Choroid plexus epithelial cell (primary cell): ENCODE measurements at regions not wholly inside any gene's neighbourhood (a gene's known extent, or its start where the extent isn't known, plus 50 kb on each side); places are given as distances from the start of the nearest gene placed in this dataset.

Experiments used
- DNase-seq: peaks from one replicate; pipeline ENCODE4 v3.0.0-alpha.2; 2010; ENCODE audit warnings: low read depth
- H3K4me3 ChIP-seq: 2 replicates; pipeline ENCODE4 v1.5.1; 2011; ENCODE audit warnings: low read depth, mild to moderate bottlenecking, control low read depth, low read length, moderate library complexity
- TF ChIP-seq, protein P1 (sequence below): conservative IDR thresholded peaks from 2 replicates; pipeline ENCODE4 v1.5.1; 2011; ENCODE audit warnings: low read depth, mild to moderate bottlenecking, control low read depth, inconsistent platforms, low read length, moderate library complexity

DNA sequence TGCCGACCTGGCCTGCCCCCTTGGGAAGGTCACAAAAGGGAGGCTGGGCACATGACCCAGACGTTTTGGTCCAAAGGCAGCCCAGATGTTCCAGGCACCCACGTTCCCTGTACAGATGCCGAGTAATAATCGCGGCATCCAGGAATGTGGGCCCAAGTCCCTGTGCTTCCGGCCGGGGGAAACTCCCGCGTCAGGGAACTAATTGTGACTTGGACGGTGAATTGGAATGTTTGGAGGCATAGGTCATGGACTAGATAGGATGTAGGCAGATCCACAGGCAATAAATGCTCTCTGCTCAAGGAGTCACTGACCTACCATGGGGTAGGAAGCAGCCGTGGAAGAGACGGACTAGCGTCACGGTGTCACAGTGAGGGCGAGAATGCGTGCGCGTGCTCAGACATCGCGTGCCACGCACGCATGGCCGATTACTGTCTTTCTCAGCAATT, 178.4 kb downstream of the DUSP10 start:
- TF ChIP-seq, protein P1, sequence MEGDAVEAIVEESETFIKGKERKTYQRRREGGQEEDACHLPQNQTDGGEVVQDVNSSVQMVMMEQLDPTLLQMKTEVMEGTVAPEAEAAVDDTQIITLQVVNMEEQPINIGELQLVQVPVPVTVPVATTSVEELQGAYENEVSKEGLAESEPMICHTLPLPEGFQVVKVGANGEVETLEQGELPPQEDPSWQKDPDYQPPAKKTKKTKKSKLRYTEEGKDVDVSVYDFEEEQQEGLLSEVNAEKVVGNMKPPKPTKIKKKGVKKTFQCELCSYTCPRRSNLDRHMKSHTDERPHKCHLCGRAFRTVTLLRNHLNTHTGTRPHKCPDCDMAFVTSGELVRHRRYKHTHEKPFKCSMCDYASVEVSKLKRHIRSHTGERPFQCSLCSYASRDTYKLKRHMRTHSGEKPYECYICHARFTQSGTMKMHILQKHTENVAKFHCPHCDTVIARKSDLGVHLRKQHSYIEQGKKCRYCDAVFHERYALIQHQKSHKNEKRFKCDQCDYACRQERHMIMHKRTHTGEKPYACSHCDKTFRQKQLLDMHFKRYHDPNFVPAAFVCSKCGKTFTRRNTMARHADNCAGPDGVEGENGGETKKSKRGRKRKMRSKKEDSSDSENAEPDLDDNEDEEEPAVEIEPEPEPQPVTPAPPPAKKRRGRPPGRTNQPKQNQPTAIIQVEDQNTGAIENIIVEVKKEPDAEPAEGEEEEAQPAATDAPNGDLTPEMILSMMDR: no peak
- no peak for DNase-seq

DNA sequence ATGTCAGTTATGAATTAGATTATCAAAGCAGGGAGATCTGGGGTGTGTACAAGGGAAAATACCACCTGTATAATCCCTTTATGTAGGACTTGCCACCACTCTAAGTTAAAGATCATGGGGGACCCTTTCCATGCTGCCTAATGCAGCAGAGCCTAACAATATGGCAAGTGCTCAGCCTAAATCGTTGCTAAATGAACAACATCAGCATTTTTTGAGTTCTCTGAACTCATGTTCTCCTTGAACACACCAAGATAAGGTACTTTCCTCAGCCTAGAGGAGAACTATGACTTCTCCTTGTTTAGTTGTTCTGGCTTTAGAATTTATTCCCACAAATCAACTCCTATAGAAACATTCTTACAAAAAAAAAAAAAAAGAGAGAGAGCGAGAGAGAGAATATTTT, 177.0 kb downstream of the DUSP10 start:
- DNase-seq: no peak
- no peak overlapping the region for H3K4me3 ChIP-seq
- TF ChIP-seq, protein P1: no peak

More for the DNA sequence above, 178.4 kb downstream of the DUSP10 start:
- no peak overlapping the region for H3K4me3 ChIP-seq

DNA sequence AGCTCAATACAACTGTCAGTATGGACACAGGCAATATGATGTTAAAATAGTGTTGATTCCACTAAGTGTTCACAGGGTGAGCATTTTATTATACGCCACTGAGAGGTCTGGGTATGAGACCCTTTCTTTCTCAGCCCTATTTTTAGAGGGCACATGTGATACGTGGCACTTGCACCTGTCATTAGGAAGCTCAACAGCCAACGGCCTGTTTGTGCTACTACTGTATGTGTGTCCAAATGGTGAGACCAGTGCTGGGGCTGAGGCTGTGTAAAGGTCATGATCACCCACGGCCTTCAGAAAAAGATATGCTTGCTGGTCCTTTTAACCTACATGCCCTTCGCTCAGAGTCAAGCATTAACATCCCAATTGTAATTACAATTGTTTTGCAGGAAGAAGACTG, 176.2 kb downstream of the DUSP10 start:
- no peak for DNase-seq
- H3K4me3 ChIP-seq: no peak overlapping the region
- TF ChIP-seq, protein P1: no peak

DNA sequence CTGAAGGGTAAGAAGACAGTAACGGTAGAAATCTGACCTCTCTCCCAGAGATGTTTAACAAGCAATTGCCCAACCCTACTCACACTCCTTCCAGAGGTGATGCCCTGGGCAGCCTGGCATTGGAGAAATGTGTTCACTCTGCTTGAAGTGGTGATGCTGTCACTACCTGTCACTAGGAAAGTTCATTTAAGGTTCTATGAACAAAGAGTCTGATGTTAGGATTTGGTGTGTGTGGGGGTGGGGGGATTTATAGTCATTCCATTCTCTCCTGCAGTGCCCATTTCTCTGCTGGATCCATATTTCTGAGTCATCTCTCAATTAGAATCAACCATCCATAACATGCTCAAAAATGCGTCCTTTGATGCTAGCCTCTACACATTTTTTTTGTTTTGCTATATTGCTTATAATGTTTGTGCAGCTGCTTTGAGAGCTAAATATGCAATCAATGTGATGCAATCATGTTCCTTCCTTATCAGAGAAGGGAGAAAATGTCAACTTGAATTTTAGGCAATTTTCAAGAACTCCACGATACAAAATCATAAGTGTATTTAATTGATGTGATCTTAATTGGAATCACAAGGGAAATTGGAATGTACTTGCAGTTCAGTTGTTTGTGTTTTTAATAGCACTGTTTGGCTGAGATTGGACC, 173.9 kb downstream of the DUSP10 start:
- DNase-seq: no peak
- H3K4me3 ChIP-seq: no peak overlapping the region
- TF ChIP-seq, protein P1: no peak

DNA sequence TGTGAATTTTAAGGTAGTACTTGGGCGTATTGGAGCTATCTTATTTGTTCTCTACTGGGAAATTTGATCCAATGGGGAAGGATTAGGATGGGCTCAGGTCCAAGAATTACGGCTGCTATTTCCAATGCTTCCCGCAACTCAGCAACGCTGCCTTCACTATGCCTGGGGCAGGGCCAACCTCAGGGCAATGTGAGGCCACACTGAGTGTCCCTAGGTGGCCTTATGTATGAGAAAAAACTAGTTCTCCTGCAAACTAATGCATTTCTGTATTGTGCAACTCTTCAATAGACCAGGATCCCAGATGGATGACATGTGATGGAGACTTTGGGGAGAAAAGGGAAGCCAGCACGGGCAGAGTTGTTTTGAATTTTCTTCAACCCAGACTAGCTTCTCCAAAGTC, 168.1 kb downstream of the DUSP10 start:
- TF ChIP-seq, protein P1: no peak
- peak; percentile 18 for DNase-seq
- H3K4me3 ChIP-seq: no peak overlapping the region

DNA sequence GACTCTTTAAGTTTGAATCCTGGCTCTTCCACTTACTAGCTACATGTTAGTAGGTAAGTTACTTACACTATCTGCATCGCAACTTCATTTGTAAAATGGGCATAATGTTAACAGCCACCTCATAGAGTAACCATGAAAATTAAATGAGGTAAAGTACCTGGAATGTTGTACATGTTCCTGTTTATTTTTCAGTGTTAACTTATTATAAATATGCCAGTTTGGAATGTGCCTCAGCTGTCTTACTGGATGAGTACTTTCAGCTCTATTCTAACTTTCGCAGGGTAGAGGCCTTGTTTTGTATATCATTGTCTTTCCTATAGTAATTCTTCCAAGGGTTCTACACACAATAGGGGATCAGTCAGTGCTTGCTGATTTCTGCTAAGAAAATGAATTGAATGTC, 167.4 kb downstream of the DUSP10 start:
- peak; percentile 24 for DNase-seq
- TF ChIP-seq, protein P1: no peak
- no peak overlapping the region for H3K4me3 ChIP-seq

DNA sequence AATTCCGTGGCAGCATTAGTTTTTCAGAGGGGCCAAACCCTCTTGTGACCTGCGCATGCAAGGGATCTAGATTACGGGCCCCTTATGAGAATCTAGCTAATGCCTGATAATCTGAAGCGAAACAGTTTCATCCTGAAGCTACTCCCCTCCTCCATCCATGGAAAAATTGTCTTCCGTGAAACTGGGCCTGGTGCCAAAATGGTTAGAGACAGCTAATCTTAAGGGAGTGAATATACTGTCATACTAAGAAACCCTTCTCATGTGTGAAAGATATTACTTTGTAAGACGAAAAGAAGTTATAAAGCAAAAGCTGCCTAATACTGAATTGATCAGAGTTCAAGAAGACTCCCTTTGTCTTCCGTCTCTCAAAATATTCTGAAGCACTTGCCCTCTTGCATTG, 166.3 kb downstream of the DUSP10 start:
- DNase-seq: peak; percentile 24
- TF ChIP-seq, protein P1: no peak
- H3K4me3 ChIP-seq: no peak overlapping the region
